Kidney (tissue), 13 donors: ENCODE measurements at regions not wholly inside any gene's neighbourhood (a gene's known extent, or its start where the extent isn't known, plus 50 kb on each side); places are given as distances from the start of the nearest gene placed in this dataset.

Experiments
- DNase-seq, 5 donors: peaks; one replicate each; pipeline ENCODE4 v3.0.0-alpha.2; 2013 to 2020
- FAIRE-seq: peaks from 2 replicates; lab custom pipeline; 2012; peaks lifted over from hg19 to GRCh38; lab: Jason Lieb, UNC
- H3K27ac ChIP-seq, 2 donors: one replicate each; pipeline ENCODE4 v1.7.0; 2013; ENCODE audit warnings: low read depth in 2 of 2, low read length in 2 of 2, inconsistent platforms in 1 of 2
- H3K27me3 ChIP-seq: one replicate; pipeline ENCODE4 v1.7.1; 2013; ENCODE audit warnings: low read length, inconsistent platforms; ENCODE audit not compliant: control insufficient read depth, insufficient read depth
- H3K36me3 ChIP-seq, 3 donors: one replicate each; pipeline versions ENCODE4 v1.7.0 to v1.7.1; 2013; ENCODE audit warnings: low read length in 3 of 3, control low read depth in 1 of 3, inconsistent platforms in 1 of 3; ENCODE audit not compliant: insufficient read depth in 3 of 3, control insufficient read depth in 2 of 3
- H3K4me1 ChIP-seq, 3 donors: one replicate each; pipeline versions ENCODE4 v1.7.0 to v1.7.1; 2013; ENCODE audit warnings: low read length in 3 of 3, inconsistent platforms in 1 of 3, low read depth in 1 of 3; ENCODE audit not compliant: control insufficient read depth in 2 of 3, insufficient read depth in 2 of 3
- H3K4me3 ChIP-seq, 3 donors: one replicate each; pipeline versions ENCODE4 v1.7.0 to v1.8.1; 2013; ENCODE audit warnings: low read length in 3 of 3, control low read depth in 1 of 3, inconsistent platforms in 1 of 3
- H3K9ac ChIP-seq, 3 donors: one replicate each; pipeline versions ENCODE4 v1.7.0 to v1.7.1; 2013; ENCODE audit warnings: low read length in 3 of 3, control low read depth in 1 of 3, inconsistent platforms in 1 of 3
- H3K9me3 ChIP-seq, 3 donors: one replicate each; pipeline versions ENCODE4 v1.7.0 to v1.7.1; 2013; ENCODE audit warnings: low read length in 3 of 3, control low read depth in 1 of 3, inconsistent platforms in 1 of 3; ENCODE audit not compliant: control insufficient read depth in 2 of 3, insufficient read depth in 1 of 3
- intact Hi-C: fragments of 100-400 bp; cut with DNase I; formaldehyde crosslinking; loops from one replicate; pipeline ENCODE4 v1.11.1; 2022
- TF ChIP-seq, protein P1 (sequence below): IDR thresholded peaks from 3 replicates; pipeline ENCODE4 v1.5.1; 2012; ENCODE audit warnings: mild to moderate bottlenecking, moderate library complexity, borderline replicate concordance; ENCODE audit not compliant: insufficient read depth; ENCODE audit errors: extremely low read depth
- donor health status: control.
- donor health status: control.
- donor health status: control.
- donor health status: control.
- donor health status: control.
- donor health status: DM: yes; HTN: yes; CAD: no.
- donor health status: Normal renal cell carcinoma (clear cell type).

DNA sequence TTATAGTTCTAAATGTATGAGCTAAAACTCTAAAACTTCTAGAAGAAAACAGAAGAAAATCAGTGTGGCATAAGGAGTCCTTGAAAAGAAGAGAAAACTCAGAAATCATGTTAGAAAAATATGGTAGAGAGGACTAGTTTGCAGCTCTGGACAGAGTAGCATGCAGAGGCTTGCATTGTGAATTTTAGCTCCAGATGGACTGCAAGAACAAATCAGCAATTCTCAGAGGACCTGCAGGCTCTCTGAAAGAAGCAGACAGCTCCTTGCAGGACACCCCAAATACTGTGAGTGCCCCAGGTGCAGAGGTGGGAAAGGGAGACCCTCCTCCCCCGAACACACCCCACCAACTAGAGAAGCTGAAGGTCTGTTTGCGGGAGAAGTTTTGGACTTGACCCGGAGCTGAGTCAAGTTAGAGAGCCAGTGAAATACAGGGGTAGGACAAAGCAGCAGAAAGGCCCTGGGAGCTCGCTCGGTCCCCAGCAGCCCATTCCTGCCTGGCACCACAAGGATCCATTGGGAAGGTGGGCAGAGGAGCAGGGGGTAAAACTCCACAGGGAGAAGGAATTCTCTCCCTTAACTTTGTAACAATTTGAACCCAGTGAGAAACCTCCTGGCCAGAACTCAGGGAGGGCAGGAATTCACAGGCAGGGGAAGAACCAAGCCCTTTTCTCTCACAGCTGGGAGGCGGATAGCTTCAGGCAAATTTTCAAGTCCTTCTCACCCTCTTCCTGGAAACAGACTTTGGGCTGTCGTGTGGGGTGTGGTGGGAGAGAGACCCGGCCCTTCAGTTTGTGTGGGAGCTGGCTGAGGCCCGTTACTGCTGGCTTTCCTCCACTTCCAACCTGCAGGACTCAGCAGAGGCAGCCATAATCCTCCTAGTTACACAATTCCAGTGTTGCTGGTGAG, 216.2 kb upstream of the SLC35G4 start:
- intact Hi-C loops = no loop called here
- no peaks in the 10 kb centered on the region for H3K27me3 ChIP-seq
- FAIRE-seq (no peak), DNase-seq (peak in 1 of 5 donors; percentile 43)
- H3K27ac ChIP-seq = no peak overlapping the region
- H3K36me3 ChIP-seq = no peaks in the 10 kb centered on the region
- TF ChIP-seq, protein P1, sequence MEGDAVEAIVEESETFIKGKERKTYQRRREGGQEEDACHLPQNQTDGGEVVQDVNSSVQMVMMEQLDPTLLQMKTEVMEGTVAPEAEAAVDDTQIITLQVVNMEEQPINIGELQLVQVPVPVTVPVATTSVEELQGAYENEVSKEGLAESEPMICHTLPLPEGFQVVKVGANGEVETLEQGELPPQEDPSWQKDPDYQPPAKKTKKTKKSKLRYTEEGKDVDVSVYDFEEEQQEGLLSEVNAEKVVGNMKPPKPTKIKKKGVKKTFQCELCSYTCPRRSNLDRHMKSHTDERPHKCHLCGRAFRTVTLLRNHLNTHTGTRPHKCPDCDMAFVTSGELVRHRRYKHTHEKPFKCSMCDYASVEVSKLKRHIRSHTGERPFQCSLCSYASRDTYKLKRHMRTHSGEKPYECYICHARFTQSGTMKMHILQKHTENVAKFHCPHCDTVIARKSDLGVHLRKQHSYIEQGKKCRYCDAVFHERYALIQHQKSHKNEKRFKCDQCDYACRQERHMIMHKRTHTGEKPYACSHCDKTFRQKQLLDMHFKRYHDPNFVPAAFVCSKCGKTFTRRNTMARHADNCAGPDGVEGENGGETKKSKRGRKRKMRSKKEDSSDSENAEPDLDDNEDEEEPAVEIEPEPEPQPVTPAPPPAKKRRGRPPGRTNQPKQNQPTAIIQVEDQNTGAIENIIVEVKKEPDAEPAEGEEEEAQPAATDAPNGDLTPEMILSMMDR = no peak
- H3K4me1 ChIP-seq = no peaks in the 10 kb centered on the region
- no peak overlapping the region for H3K4me3 ChIP-seq
- H3K9me3 ChIP-seq = no peaks in the 10 kb centered on the region
- H3K9ac ChIP-seq = no peak overlapping the region

DNA sequence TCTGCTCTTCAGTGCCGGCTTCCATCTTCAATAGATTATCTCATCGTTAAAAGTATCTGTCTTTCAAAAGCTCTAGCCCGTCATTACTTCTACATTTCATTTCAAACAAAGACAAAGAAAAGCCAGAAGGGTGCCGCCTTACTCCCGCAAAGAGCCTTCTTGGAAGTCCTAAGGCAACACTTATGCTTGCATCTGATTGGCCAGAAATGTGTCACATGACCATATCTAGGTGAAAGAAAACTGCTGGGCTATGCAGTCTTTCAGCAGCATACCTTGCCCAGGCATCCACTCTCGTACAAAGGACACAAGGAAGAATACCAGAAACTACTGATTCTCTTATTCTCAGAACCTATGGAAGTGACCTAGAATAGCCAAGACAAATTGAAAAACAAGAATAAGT, 217.1 kb upstream of the SLC35G4 start:
- FAIRE-seq (no peak), DNase-seq (no peak)
- Histone ChIP-seq H3K36me3 (no peaks in the 10 kb centered on the region), H3K4me1 (no peaks in the 10 kb centered on the region), H3K27ac (no peak overlapping the region), H3K9me3 (no peaks in the 10 kb centered on the region), H3K4me3 (peak overlapping the region in 2 of 3 donors; percentile 48 to 59), H3K9ac (peak overlapping the region in 1 of 3 donors; percentile 16), H3K27me3 (no peaks in the 10 kb centered on the region)
- intact Hi-C loops = no loop called here
- TF ChIP-seq, protein P1 = no peak

DNA sequence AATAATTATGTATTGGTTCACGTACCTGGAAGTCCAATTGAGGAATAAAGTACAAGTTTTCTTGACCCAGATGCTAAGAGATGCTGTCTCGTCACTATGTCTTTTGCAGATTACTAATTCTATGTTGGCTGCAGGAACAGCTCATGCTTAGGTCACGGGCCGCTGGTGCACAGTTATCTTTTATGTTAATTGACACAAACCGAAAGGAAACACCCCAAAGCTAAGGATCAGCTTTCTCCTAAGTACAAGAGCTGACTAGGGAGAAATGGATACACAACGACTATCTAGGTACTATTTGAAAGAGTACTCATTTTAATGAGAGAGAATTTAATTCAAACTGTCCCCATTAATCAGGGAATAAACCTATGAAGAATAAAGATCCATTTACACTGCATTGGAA, 217.7 kb upstream of the SLC35G4 start:
- DNase-seq = peak in 2 of 5 donors; percentile 58 to 63

More for the DNA sequence above, 217.7 kb upstream of the SLC35G4 start:
- Histone ChIP-seq H3K9me3 (no peaks in the 10 kb centered on the region), H3K9ac (peak overlapping the region in 1 of 3 donors; percentile 16), H3K27ac (peak overlapping the region in 1 of 2 donors; percentile 13), H3K4me3 (peak overlapping the region in 2 of 3 donors; percentile 48 to 59), H3K27me3 (no peaks in the 10 kb centered on the region), H3K4me1 (no peaks in the 10 kb centered on the region), H3K36me3 (no peaks in the 10 kb centered on the region)
- intact Hi-C loops = no loop called here
- FAIRE-seq = no peak
- TF ChIP-seq, protein P1 = no peak
